Neural crest cell (in vitro differentiated cells): ENCODE measurements at regions not wholly inside any gene's neighbourhood (a gene's known extent, or its start where the extent isn't known, plus 50 kb on each side); places are given as distances from the start of the nearest gene placed in this dataset.

Experiments
- DNase-seq: peaks from one replicate; pipeline ENCODE4 v3.0.0; 2021; ENCODE audit warnings: low read depth, mixed read lengths, low spot score
- H3K27ac Mint-ChIP-seq: one replicate; pipeline ENCODE4 v1.8.0; 2021; ENCODE audit warnings: mild to moderate bottlenecking, mixed read lengths; ENCODE audit not compliant: unreplicated experiment
- H3K27me3 Mint-ChIP-seq: 2 replicates; pipeline ENCODE4 v1.8.0; 2021; ENCODE audit warnings: low read depth, mild to moderate bottlenecking, mixed read lengths
- H3K36me3 Mint-ChIP-seq: 2 replicates; pipeline ENCODE4 v1.8.0; 2021; ENCODE audit warnings: low read depth, mild to moderate bottlenecking, mixed read lengths
- H3K4me1 Mint-ChIP-seq: 2 replicates; pipeline ENCODE4 v1.8.0; 2021; ENCODE audit warnings: mixed read lengths
- H3K4me3 Mint-ChIP-seq: one replicate; pipeline ENCODE4 v1.8.0; 2021; ENCODE audit warnings: mild to moderate bottlenecking, mixed read lengths
- H3K9me3 Mint-ChIP-seq: 2 replicates; pipeline ENCODE4 v1.8.0; 2021; ENCODE audit warnings: mixed read lengths
- CTCF ChIP-seq: fragments of 200-600 bp; sonication (generic); conservative IDR thresholded peaks from 2 replicates; pipeline ENCODE4 v1.5.0; 2021; ENCODE audit warnings: antibody characterized with exemption, mild to moderate bottlenecking

GRCh38 chr18:47403949-47404348 lies 152.5 kb upstream of the SKOR2 start:
- no peak for TF ChIP-seq CTCF
- no peaks in the 10 kb centered on the region for H3K9me3 Mint-ChIP-seq
- H3K27ac Mint-ChIP-seq, result no peak overlapping the region
- H3K27me3 Mint-ChIP-seq, result peaks cover 12% of the 10 kb centered on the region
- no peak for DNase-seq
- H3K36me3 Mint-ChIP-seq, result no peaks in the 10 kb centered on the region
- no peak overlapping the region for H3K4me3 Mint-ChIP-seq
- no peaks in the 10 kb centered on the region for H3K4me1 Mint-ChIP-seq

DNA sequence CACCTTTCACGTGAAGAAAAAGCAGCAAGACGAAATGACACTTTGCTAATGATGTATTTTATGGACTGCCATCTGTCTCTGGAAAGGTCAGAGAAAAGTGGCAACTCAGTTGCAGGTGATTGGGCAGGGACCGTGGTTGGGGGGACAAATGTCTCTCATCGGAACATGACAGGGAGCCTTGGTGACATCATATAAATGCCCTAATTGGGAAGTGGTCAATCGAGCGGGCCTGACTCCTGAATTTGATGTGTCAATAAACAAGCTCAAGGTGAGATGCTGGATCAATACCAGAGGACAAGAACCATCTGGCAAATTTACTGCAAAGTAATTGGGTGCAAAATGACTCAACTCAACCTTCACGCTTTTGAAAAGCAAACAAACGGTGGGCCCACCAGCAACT lies 151.9 kb upstream of the SKOR2 start:
- no peaks in the 10 kb centered on the region for H3K9me3 Mint-ChIP-seq
- no peak overlapping the region for H3K4me3 Mint-ChIP-seq
- peaks cover 13% of the 10 kb centered on the region for H3K27me3 Mint-ChIP-seq
- TF ChIP-seq CTCF, result no peak
- no peaks in the 10 kb centered on the region for H3K36me3 Mint-ChIP-seq
- DNase-seq, result no peak
- H3K27ac Mint-ChIP-seq, result no peak overlapping the region
- no peaks in the 10 kb centered on the region for H3K4me1 Mint-ChIP-seq

GRCh38 chr18:47399475-47399874 lies 148.0 kb upstream of the SKOR2 start:
- Mint-ChIP-seq H3K4me3 (no peak overlapping the region), H3K36me3 (no peaks in the 10 kb centered on the region), H3K27me3 (peaks cover 15% of the 10 kb centered on the region), H3K9me3 (peaks cover 3% of the 10 kb centered on the region), H3K27ac (no peak overlapping the region), H3K4me1 (no peaks in the 10 kb centered on the region)
- TF ChIP-seq CTCF, result no peak
- no peak for DNase-seq

DNA sequence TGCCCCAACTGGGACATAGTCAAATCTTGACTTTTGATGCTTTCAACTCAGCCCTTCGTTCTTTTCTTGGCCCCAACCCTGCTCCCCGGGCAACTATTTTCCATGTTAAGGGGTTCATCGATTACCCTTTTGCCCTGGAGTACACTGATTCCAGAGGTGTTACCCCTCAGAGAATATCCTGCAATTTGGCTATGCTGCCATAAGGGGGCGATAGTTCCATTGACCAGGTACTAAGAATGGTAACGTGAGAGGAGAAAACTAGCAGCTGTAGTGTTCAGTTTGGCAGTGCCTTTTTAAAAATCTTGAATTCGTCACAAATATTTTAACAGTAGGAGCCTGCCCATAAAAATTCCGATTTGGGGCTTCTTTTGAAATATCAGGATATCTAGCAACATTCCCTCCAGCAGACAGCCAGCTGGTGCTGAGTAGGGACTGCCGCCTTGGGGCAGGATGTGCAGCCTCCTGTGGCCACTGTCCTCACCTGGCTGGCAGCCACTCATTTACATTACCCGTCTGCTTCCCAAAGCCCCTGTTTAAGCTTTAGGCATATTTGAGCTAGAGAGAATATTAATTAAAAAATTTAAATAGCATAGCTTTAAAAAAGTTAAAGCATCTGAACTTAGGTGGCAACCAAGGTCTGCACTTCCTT lies 146.3 kb upstream of the SKOR2 start:
- H3K27ac Mint-ChIP-seq, result no peak overlapping the region
- DNase-seq, result peak; percentile 6
- H3K27me3 Mint-ChIP-seq, result peaks cover 9% of the 10 kb centered on the region
- H3K36me3 Mint-ChIP-seq, result no peaks in the 10 kb centered on the region
- peak; percentile 62 for TF ChIP-seq CTCF
- H3K9me3 Mint-ChIP-seq, result peaks cover 3% of the 10 kb centered on the region
- H3K4me1 Mint-ChIP-seq, result no peaks in the 10 kb centered on the region
- H3K4me3 Mint-ChIP-seq, result no peak overlapping the region

DNA sequence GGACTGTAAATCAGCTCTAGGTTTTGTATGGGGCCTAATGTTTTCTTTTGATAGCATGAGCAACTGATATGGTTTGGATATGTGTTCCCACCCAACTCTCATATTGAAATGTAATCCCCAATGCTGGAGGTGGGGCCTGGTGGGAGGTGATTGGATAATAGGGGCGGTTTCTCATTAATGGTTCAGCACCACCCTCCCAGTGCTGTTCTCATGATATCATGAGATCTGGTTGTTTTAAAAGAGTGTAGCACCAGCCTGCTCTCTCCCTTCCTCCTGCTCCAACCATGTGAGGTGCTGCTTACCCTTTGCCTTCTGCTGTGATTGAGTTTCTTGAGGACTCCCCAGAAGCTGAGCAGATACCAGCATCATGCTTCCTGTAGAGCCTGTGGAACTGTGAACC lies 140.2 kb upstream of the SKOR2 start:
- H3K27ac Mint-ChIP-seq, result no peak overlapping the region
- no peak for TF ChIP-seq CTCF
- peaks cover 5% of the 10 kb centered on the region for H3K27me3 Mint-ChIP-seq
- no peak for DNase-seq
- H3K36me3 Mint-ChIP-seq, result no peaks in the 10 kb centered on the region
- H3K4me3 Mint-ChIP-seq, result no peak overlapping the region
- H3K9me3 Mint-ChIP-seq, result no peaks in the 10 kb centered on the region
- H3K4me1 Mint-ChIP-seq, result no peaks in the 10 kb centered on the region
